NOMO-1 treated with dmso at 0.1 percent for 144 hours (cell line): ENCODE measurements at regions not wholly inside any gene's neighbourhood (a gene's known extent, or its start where the extent isn't known, plus 50 kb on each side); places are given as distances from the start of the nearest gene placed in this dataset.
"Not testable (repeated sequence)": the region's sequence is repeated elsewhere in the genome, so short reads cannot be mapped to it uniquely, and the experiment has no call there.

Experiments
- DNase-seq: peaks from one replicate; lab custom pipeline; 2025; ENCODE audit not compliant: unreplicated experiment; lab: John Stamatoyannopoulos, UW

DNA sequence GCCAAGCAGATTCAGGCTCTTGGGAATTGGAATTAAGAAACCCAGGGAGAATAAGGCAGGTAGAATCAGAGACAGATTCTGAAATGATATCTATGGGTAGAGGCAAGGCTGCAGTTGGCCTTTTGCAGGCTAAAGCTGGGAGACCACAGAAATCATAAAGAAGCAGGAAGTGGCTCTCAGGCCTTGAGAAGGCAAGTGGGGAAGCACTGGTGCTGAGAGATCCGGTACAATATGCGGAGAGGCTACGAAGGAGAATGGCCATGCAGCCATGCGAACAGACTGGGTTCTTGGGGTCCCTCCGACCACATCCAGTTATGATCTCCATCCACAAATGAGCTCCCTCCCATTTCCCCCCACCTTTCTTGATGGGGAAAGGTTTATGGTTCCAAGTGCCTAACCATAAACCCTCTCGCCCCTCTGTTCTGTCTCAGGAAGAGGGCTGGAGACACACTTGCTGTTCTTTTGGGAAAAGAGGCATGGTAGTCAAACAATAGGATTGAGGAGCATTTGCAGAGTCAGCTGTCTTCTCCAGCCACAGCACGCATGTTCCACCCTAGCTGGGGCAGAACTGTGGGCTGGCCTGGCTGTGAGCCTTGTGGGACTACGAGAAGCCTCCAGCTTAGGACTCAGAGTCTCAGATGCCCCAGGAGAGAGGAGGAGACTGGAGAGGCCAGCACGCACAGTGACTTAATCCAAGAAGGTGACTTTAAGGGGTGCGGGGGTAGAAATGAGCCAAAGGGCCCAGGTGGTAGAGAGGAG, 99.6 kb downstream of the RPLP1 start:
- no peak for DNase-seq

DNA sequence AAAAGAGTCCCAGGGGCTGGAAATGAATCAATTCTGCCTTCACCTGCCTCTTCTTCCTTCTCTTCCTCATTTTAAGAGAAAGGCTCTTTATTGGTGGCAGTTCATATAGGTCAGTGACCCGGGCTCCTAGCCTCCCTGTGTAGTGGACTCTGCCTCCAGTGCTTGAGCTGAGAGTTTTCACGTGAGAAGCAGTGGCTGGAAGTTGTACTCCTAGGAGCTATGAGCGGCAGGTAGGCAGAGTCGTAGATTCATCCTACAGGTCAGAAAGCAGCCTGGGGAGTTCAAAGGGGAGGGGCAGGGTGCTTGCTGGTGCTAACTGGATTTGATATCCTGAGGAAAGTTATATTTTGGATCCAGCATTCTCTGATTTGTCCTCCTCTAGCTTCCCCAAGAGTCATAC, 101.1 kb downstream of the RPLP1 start:
- no peak for DNase-seq

DNA sequence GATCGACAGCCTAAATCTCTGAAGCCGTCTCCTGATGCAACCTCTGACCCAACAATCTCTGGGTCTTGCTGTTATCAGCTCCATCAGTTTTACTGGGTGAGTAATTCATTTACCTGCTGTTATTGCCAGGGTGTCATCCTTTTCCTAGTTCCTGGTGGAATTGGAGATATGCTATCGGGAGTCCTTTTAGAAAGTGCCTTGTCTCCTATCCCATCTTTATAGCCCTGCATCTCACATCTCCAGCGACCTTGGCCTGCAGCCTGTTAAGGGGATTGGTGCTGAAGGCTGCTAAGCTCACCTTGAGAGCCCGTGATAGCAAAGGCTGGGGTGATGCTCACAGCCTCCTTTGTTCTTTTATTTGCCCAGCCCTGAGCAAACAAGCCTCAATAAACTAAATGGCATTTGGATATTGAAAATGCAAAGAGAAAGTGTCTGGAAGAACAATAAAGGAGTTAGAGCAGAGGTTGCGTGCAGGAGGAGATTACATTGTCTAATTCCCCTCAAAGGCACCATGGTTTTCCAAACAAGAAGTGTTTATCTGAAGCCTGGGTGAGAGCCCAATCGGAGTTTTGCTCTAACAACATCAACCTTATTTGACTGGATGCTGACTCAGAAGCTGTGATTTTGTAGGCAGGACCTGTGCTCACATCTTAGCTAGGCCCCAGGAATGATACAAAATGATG, 101.8 kb downstream of the RPLP1 start:
- no peak for DNase-seq

DNA sequence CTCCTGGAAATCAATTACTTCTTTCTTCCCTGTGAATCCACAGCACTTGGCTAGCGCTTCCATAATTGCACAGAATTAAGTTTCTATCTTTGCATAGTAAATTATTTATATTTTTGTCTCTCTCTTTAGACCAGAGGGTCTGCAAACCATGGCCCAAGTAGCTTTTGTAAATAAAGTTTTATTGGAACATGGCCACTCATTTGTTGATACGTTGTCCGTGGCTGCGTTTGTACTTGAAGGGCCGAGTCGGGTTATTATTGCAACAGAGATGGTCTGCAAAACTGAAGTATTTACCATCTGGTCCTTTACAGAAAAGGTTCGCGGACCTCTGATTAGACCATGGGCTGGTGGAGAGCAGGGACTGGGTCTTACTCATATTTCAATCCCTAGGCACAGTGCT, 102.5 kb downstream of the RPLP1 start:
- no peak for DNase-seq

DNA sequence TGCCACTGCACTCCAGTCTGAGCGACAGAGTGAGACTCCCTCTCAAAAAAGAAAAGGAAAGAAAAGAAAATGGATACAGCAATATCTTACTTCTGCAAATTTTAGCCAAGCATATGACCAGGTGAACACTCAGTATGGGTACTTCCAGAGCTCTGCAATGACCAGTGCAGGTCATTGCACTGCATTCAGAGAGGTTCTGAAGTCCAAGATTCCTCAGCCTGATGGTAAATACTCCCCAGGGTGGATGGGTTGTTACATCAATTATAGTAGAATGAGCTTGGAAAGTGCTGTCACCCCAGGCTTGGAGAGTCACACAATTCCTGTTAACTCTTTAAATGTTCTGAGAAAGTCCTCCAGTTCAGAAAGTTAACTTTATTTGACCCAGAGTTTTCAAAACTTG, 103.7 kb downstream of the RPLP1 start:
- no peak for DNase-seq

DNA sequence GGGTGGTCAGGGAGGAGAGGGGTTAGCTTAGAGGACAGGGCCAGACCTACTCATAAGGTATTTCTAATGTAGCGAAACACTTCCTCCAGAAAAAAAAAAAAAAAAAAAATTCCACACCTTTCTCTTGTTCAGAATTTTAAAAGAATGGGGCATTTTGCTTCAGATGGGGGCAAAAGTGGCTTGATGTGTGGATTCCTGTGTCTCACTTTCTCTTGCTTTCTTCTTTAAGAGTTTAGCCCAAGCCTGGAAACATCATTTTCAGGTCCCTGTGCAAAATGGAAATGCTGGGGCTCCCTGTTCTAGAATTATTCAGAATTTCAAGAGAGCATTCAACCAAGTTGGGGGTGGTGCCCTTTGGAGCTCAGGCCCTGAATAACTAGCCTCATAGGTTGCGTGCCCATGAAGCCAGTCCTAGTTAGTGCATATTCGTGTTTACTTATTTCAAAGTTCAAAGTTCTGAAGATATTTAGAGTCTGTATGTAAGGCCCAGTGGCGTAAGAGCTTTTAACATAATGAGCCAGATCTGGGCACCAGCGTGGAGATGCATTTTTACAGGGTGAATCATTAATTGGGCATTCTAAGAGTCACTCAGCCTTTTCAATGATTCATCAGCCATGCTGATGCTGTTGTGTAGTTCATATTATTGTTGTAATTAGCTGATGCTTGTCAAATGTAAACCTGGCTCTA, 104.5 kb downstream of the RPLP1 start:
- DNase-seq = no peak

DNA sequence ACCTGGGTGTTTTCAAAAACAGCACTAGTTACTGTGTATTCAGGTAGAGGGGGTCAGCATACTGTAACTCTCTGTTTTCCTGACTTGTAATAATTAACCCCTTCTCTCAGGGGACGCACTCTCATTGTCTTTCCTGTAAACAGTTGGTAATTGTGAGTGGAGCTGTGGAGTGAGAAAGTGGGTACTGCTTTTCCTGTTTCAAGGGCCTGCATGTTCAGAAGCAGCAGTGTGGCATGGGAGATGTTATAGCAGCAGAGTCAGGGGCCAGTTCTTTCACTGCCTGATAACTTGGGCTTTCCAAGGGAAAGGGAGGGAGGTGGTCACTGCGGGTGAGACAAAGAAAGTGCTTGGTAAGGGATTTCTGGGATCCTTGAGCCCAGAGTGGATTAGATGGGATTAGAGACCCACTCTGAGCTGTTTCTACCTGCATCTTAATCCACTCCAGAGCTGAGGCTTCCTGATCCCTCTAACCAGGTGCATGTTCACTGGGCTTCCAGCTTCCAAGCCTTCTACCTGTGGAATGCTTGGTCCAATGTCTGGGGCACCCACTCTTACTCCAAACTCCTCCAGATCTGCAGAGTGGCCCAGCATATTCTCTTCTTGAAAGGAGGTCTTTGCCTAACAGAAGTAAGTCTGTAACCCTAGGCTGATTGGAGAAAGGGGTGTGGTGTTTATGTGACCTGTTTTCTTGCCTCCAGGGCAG, 105.2 kb downstream of the RPLP1 start:
- DNase-seq = no peak

DNA sequence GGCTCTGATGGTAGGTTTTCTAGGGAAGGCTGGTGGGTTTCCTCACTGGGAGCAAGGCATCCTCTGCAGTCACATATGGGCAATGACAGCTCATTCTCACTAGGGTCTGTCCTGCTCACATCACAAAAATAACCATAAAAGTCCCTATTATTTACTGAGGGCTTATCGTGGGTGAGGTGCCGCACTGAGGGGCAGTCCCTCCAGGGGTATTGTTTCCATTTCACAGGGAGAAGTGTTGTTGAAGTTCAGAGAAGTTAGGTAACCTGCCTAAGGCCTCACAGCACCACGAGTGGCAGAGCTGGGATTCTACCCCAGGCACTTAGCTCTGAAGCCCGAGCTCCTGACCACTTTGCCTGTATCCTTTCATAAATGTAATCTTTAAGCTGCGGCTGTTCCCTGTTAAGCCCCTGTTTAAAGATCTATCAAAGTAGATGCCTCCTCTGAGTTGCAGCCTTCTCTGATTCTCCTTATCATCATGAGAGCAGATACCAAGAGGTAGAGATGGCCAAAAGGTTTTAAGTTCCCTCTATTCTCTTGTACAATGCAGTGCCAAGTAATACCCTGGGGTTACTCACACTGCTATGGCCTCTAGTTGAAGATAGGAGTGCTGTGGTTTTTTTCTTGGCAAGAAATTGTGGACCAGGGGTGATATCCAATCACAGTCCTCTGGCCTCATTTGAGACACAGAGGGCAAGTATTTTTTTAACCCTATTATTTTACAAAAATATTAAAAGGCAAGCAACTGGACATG, 107.0 kb downstream of the RPLP1 start:
- DNase-seq = no peak

DNA sequence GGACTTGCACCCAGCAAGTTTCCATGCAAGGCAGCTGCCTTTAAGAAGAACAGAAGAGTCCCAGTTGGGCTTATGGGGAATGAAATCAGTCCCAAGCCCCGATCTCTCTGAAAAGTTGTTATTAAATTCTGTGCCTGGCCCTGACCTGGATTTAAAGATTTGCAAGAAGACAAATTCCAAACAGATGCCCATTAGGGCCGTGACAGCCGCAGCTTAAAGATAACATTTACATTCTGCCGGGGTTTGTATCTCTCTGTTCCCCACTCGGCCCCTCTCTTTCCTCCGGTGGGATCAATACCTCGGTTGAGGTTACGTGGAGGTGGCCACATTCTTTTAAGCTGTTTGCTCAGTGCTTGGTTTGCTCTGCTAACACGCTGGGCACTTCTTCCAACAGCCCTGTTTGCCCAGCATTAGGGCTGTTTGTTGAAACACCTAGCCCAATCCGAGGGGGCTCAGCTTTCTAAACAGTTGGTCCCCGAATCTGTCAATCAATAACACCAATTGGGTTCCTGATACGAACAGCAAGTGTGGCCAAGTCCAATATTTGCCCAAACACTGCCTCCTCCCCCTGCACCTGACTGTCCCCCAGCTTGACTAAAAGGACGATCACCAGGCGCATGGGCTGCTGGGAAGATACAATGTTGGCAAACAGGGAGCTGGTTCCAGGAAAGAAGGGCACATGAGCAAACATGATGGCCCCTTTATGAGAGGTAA, 108.6 kb downstream of the RPLP1 start:
- no peak for DNase-seq

DNA sequence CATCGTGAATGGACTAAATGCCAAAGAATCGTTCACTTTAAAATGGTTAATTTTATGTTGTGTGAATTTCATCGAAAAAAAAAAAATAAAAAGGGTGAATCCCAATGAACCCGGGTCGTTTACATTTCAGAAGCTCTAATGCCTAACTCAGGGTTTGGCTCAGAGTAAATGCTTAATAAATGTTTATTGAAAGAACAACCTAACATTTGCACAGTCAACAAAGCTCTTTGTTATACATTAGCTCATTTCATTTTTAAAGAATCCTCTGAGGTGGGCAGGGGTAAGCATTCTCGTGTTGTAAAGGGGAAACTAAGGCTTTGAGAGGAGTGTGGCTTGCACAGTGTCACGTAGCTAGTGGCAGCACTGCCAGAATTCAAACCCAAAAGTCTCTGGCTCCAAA, 109.5 kb downstream of the RPLP1 start:
- DNase-seq = no peak

DNA sequence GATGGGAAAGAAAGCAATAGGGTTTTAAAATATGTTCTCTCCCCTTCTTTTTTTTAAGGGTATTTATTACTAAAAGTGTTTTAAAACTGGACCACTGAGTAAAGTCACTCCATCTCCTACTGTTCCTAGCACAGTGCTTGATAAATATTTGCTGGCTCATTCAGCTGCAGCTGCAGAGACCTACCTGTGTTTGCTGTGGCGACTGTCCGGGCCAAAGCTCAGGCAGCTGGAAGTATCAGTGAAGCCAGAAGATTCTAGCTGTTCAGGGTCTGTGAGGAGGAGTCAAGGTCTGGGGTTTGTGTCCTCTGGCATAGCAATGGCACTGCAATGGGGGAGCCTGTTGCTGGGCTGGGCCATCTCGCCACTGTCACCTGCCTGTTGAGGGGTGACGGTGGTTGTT, 109.9 kb downstream of the RPLP1 start:
- DNase-seq = no peak

DNA sequence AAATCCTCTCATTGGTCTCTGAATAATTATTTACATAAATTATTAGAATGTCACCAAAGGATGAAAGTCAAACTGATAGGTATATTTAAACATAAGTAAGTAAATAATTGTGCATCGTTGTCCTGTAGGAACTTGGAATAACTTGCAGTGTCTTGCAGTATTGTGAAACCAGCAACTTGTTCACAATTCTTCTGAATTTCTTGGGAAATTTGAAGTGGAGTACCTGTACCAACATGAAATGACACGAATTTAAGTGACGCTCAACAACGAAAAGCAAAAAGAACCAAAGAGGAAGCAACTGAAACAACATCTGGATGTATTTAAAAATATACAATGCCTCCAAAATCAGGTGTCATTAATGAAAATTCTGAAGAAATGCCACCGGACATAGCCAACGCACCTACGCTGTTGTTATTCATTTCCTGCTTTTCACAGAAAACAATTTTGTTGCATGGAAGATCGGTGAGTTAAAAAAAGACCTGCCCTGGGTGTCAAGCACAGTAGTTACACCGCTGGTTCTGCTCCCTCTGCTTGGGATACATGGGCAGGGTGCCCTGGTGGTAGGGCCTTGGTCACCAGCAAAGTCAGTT, 112.5 kb downstream of the RPLP1 start:
- DNase-seq = no peak

DNA sequence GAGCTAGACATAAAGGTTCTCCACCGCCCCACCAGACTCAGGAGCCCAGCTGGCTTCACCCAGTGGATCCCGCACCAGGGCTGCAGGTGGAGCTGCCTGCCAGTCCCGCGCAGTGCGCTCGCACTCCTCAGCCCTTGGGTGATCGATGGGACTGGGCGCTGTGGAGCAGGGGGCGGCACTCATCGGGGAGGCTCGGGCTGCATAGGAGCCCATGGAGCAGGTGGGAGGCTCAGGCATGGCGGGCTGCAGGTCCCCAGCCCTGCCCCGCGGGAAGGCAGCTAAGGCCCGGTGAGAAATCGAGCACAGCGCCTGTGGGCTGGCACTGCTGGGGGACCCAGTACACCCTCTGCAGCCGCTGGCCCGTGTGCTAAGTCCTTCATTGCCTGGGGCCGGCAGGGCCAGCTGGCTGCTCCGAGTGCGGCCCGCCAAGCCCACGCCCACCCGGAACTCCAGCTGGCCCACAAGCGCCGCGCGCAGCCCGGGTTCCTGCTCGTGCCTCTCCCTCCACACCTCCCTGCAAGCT, 114.7 kb downstream of the RPLP1 start:
- DNase-seq = not testable (repeated sequence)

DNA sequence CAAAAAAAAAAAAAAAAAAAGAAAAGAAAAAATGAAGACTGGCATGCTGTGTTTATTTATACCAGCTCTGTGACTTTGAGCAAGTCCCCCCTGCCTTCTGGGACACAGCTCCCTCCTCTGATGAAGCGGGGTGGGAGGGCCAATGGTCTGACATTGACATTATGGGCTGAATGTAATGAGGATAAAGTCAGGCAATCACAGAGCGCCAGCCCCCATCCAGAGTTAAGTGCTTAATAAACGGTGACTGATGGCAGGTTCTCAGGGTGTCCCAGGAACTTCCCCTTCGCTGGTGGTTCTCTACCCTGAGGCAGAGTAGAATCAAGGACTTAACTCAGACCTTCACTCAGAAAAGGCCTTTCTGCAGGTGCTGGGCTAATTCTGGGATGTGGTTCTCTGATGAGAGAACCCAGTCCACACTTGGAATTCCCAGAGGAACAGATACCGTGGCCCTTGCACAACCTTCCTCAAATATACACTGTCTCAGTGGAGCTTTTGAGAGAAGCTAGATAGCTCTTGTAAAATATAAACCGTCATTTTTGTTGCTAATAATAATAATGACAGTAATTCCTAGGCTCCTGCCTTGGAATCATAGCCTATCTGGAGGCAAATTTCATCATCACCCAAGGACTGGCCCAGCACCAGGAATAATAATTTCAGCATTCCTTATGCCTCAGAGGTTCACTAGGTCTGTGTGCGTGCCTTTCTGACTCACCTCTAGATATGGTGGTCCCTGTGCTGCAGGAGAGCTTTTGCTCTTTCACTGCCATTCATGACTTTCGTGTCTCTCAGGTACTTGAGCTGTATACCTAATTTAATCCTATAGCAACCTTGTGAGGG, 115.8 kb downstream of the RPLP1 start:
- DNase-seq = no peak

DNA sequence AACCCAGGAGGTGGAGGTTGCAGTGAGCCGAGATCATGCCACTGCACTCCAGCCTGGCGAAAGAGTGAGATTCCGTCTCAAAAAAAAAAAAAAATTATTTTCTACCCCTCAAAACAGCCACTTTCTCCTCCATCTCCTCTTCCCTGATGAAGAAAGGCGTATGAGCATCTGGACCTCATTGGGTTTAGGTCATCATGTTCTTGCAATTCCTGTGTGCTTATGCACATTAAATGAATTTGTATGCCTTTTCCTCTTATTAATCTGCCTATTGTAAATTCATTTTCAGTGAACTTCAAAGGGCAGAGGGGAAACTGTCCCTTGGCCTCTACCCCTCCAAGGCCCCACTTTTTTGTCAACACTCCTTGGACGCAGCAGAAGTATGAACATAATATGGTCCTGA, 117.8 kb downstream of the RPLP1 start:
- DNase-seq = no peak

DNA sequence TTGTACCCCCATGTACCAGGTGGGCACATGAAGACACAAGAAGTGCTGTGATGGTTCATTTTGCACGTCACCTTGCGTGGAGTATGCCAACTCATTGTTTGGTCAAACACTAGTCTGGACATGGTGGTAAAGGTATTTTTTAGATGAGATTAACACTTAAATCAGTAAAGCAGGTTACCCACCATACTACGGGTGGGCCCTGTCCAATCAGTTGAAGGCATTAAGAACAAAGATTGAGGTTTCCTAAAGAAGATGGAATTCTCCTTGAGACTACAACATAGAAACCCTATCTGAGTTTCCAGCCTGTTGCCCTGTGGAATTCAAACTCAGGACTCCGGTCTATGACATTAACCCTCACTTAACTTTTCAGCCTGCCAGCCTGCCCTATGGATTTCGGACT, 118.4 kb downstream of the RPLP1 start:
- no peak for DNase-seq

DNA sequence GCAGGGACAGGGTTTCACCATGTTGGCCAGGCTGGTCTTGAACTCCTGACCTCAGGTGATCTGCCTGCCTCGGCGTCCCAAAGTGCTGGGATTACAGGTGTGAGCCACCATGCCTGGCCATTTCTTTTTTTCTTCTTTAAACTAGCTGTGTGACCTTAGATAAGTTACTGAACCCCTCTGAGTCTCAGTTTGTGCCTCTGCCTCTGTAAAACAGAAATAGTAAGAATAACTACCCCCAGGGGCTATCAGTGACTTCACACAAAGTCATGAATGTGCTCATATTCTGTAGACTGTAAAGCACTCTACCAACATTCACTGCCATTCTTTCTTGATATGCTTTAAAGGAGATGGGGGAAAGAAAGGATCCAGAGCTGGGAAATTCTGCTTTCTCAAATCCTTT, 120.7 kb downstream of the RPLP1 start:
- not testable (repeated sequence) for DNase-seq

DNA sequence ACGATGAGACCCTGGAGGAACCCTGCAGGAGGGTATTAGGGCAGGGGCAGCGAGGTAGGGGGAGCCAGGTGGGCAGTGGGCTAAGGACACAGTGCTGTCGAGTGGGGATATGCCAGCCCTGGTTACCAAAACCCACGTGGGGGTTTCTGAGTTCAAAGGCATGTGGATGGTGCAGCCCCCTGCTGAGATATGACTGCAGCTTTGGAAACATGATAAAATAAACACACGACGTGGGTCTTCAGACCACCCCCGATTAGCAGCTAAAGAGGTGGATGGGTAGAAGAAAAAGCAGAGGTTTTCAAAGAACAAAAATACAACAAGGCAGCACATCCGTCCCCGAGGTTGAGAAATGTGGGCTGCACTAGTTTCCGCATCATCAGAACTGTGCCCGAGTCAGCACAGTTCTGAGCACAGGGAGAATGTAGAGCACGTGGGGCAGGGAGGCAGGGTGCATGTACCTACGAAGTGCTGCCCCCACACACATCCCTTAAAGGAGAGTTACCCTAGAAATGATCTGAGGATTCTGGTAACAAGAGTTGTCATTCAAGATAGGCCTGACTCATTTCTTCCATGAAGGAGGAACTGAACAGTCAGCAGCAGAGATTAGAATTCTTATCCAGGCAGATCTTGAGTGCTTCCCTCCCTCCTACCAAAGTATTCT, 121.3 kb downstream of the RPLP1 start:
- DNase-seq = no peak
